CD4-positive, alpha-beta T cell treated with Interferon alpha-2 for 1 hour (primary cell): ENCODE measurements at regions not wholly inside any gene's neighbourhood (a gene's known extent, or its start where the extent isn't known, plus 50 kb on each side); places are given as distances from the start of the nearest gene placed in this dataset.
"Not testable (repeated sequence)": the region's sequence is repeated elsewhere in the genome, so short reads cannot be mapped to it uniquely, and the experiment has no call there.

Experiments
- DNase-seq, 2 donors: peaks; one replicate each; pipeline ENCODE4 v3.0.0-alpha.2; 2020 to 2022

GRCh38 chr10:35876248-35876647, 234.2 kb upstream of the FZD8 start:
- DNase-seq, result no peak

- DNase-seq, result no peak
Measured at GRCh38 chr10:35875016-35875676, 233.1 kb upstream of the FZD8 start.

GRCh38 chr10:35874311-35875015, 232.4 kb upstream of the FZD8 start:
- DNase-seq, result no peak

- DNase-seq, result no peak
Measured at GRCh38 chr10:35872671-35873070, 230.6 kb upstream of the FZD8 start.

- no peak for DNase-seq
Measured at GRCh38 chr10:35870665-35871310, 228.7 kb upstream of the FZD8 start.

GRCh38 chr10:35858676-35859283, 216.7 kb upstream of the FZD8 start:
- DNase-seq, result not testable (repeated sequence)

GRCh38 chr10:35857860-35858259, 215.8 kb upstream of the FZD8 start:
- DNase-seq, result no peak

GRCh38 chr10:35855155-35855947, 213.3 kb upstream of the FZD8 start:
- DNase-seq, result no peak

GRCh38 chr10:35854661-35855060, 212.6 kb upstream of the FZD8 start:
- no peak for DNase-seq

GRCh38 chr10:35852721-35853120, 210.6 kb upstream of the FZD8 start:
- no peak for DNase-seq

- DNase-seq, result no peak
Measured at GRCh38 chr10:35848412-35848811, 206.3 kb upstream of the FZD8 start.

- no peak for DNase-seq
Measured at GRCh38 chr10:35844686-35845085, 202.6 kb upstream of the FZD8 start.

GRCh38 chr10:35843524-35844181, 201.6 kb upstream of the FZD8 start:
- DNase-seq, result no peak

- DNase-seq, result no peak
Measured at GRCh38 chr10:35838054-35838453, 196.0 kb upstream of the FZD8 start.

- DNase-seq, result no peak
Measured at GRCh38 chr10:35835545-35835944, 193.4 kb upstream of the FZD8 start.

GRCh38 chr10:35834877-35835494, 192.9 kb upstream of the FZD8 start:
- no peak for DNase-seq

- no peak for DNase-seq
Measured at GRCh38 chr10:35827783-35828182, 185.7 kb upstream of the FZD8 start.

GRCh38 chr10:35824704-35825103, 182.6 kb upstream of the FZD8 start:
- no peak for DNase-seq

GRCh38 chr10:35822316-35822715, 180.2 kb upstream of the FZD8 start:
- DNase-seq, result no peak

- no peak for DNase-seq
Measured at GRCh38 chr10:35821339-35821911, 179.3 kb upstream of the FZD8 start.

- no peak for DNase-seq
Measured at GRCh38 chr10:35819736-35820135, 177.6 kb upstream of the FZD8 start.

GRCh38 chr10:35819011-35819410, 176.9 kb upstream of the FZD8 start:
- DNase-seq, result no peak
